IMR-90 (cell line): ENCODE measurements at regions not wholly inside any gene's neighbourhood (a gene's known extent, or its start where the extent isn't known, plus 50 kb on each side); places are given as distances from the start of the nearest gene placed in this dataset.

Experiments
- ATAC-seq: fragments of 200-7000 bp; cut with Tn5 transposase; 2 replicates; pipeline ENCODE4 v1.9.1; 2020; ENCODE audit warnings: low read depth, mild to moderate bottlenecking, moderate library complexity
- BruUV-seq: library from RNA; stranded (reverse); fragments of 400-500 nt; replicated peaks from 2 replicates; lab custom pipeline; 2021; lab: Mats Ljungman, UMichigan
- CTCF ChIA-PET: fragments of 300-600 bp; formaldehyde crosslinking; extraction: SDS; loops from one replicate; lab custom pipeline; 2021; ENCODE audit warnings: antibody characterized with exemption; lab: Yijun Ruan, JAX
- POLR2A ChIA-PET: fragments of 300-600 bp; sonication (Branson Sonifier 250); formaldehyde crosslinking; loops from one replicate; lab custom pipeline; 2022; ENCODE audit warnings: antibody characterized with exemption; ENCODE audit not compliant: unreplicated experiment; lab: Charles Lee
- DNase-seq: peaks from one replicate; pipeline ENCODE4 v3.0.0; 2013
- H2AFZ ChIP-seq: replicated peaks from 2 replicates; pipeline ENCODE3; 2013; ENCODE audit warnings: low read length, mild to moderate bottlenecking; ENCODE audit not compliant: poor library complexity
- H2AK5ac ChIP-seq: 2 replicates; pipeline ENCODE4 v1.6.1; 2013; ENCODE audit warnings: low read depth, low read length, inconsistent platforms
- H2AK9ac ChIP-seq: replicated peaks from 2 replicates; pipeline ENCODE3; 2013; ENCODE audit warnings: mild to moderate bottlenecking, low read depth, low read length, moderate library complexity; ENCODE audit not compliant: poor library complexity
- H2BK120ac ChIP-seq: 2 replicates; pipeline ENCODE4 v1.6.1; 2013; ENCODE audit warnings: low read depth, low read length, inconsistent platforms
- H2BK15ac ChIP-seq: 3 replicates; pipeline ENCODE4 v1.6.1; 2013; ENCODE audit warnings: low read depth, low read length, inconsistent platforms
- H2BK20ac ChIP-seq: 2 replicates; pipeline ENCODE4 v1.6.1; 2013; ENCODE audit warnings: low read depth, mild to moderate bottlenecking, inconsistent platforms, low read length, moderate library complexity
- H2BK5ac ChIP-seq: 2 replicates; pipeline ENCODE4 v1.6.1; 2013; ENCODE audit warnings: mild to moderate bottlenecking, low read depth, low read length, inconsistent platforms; ENCODE audit not compliant: poor library complexity, severe bottlenecking
- H3K14ac ChIP-seq: replicated peaks from 2 replicates; pipeline ENCODE4 v1.6.1; 2013; ENCODE audit warnings: low read depth, low read length, inconsistent platforms
- H3K18ac ChIP-seq: 2 replicates; pipeline ENCODE4 v1.6.1; 2013; ENCODE audit warnings: low read depth, low read length, control low read depth
- H3K23ac ChIP-seq: 2 replicates; pipeline ENCODE4 v1.6.1; 2013; ENCODE audit warnings: low read depth, low read length, inconsistent platforms
- H3K27ac ChIP-seq: 2 replicates; pipeline ENCODE4 v1.5.1; 2013; ENCODE audit warnings: mild to moderate bottlenecking, control low read depth, low read length; ENCODE audit not compliant: insufficient read depth
- H3K27me3 ChIP-seq: 2 replicates; pipeline ENCODE4 v1.6.1; 2013; ENCODE audit warnings: low read length; ENCODE audit not compliant: control insufficient read depth, insufficient read depth
- H3K36me3 ChIP-seq: 2 replicates; pipeline ENCODE4 v1.6.1; 2013; ENCODE audit warnings: low read length, mixed read lengths; ENCODE audit not compliant: control insufficient read depth, insufficient read depth
- H3K4ac ChIP-seq: 2 replicates; pipeline ENCODE4 v1.6.1; 2013; ENCODE audit warnings: low read depth, low read length, inconsistent platforms
- H3K4me1 ChIP-seq: 2 replicates; pipeline ENCODE4 v1.6.1; 2013; ENCODE audit warnings: low read length, mixed read lengths; ENCODE audit not compliant: control insufficient read depth, insufficient read depth
- H3K4me2 ChIP-seq: 2 replicates; pipeline ENCODE4 v1.6.1; 2013; ENCODE audit warnings: low read depth, mild to moderate bottlenecking, control low read depth, low read length, moderate library complexity
- H3K4me3 ChIP-seq: 2 replicates; pipeline ENCODE4 v1.5.1; 2013; ENCODE audit warnings: low read depth, mild to moderate bottlenecking, control low read depth, low read length, moderate library complexity; ENCODE audit not compliant: insufficient read depth
- H3K56ac ChIP-seq: 2 replicates; pipeline ENCODE4 v1.6.1; 2013; ENCODE audit warnings: low read length, inconsistent platforms; ENCODE audit not compliant: insufficient read depth; ENCODE audit errors: extremely low read depth
- H3K79me1 ChIP-seq, 2 experiments: 2 replicates each; pipeline ENCODE4 v1.6.1; 2013; ENCODE audit warnings: low read length in 2 of 2, inconsistent platforms in 1 of 2, low read depth in 1 of 2
- H3K9ac ChIP-seq: 2 replicates; pipeline ENCODE4 v1.6.1; 2013; ENCODE audit warnings: low read depth, low read length, control low read depth
- H3K9me1 ChIP-seq: 2 replicates; pipeline ENCODE4 v1.6.1; 2013; ENCODE audit warnings: low read length, inconsistent platforms; ENCODE audit not compliant: insufficient read depth
- H3K9me3 ChIP-seq: 2 replicates; pipeline ENCODE4 v1.6.1; 2013; ENCODE audit warnings: low read length; ENCODE audit not compliant: control insufficient read depth, insufficient read depth
- H4K20me1 ChIP-seq: 2 replicates; pipeline ENCODE4 v1.6.1; 2013; ENCODE audit warnings: low read length, inconsistent platforms; ENCODE audit not compliant: insufficient read depth
- H4K5ac ChIP-seq: 2 replicates; pipeline ENCODE4 v1.6.1; 2013; ENCODE audit warnings: mild to moderate bottlenecking, low read depth, low read length, control low read depth
- H4K8ac ChIP-seq, 2 experiments: 2 replicates each; pipeline ENCODE4 v1.6.1; 2013; ENCODE audit warnings: low read depth in 2 of 2, low read length in 2 of 2, control low read depth in 1 of 2, inconsistent platforms in 1 of 2
- H4K91ac ChIP-seq: 2 replicates; pipeline ENCODE4 v1.6.1; 2013; ENCODE audit warnings: low read depth, low read length, inconsistent platforms; ENCODE audit not compliant: insufficient read depth
- BHLHE40 ChIP-seq: fragments of 150-350 bp; IDR thresholded peaks from 2 replicates; pipeline ENCODE4 v1.6.1; 2016; ENCODE audit warnings: mild to moderate bottlenecking, low read depth, low read length
- CEBPB ChIP-seq: IDR thresholded peaks from 2 replicates; pipeline ENCODE4 v1.6.1; 2012; ENCODE audit warnings: low read depth, low read length, improper control_type of control experiment
- CHD1 ChIP-seq: IDR thresholded peaks from 2 replicates; pipeline ENCODE4 v1.6.1; 2012; ENCODE audit warnings: low read depth, low read length, improper control_type of control experiment
- CTCF ChIP-seq: conservative IDR thresholded peaks from 2 replicates; pipeline ENCODE4 v1.5.1; 2012; ENCODE audit warnings: mild to moderate bottlenecking, low read depth, low read length, improper control_type of control experiment
- ELK1 ChIP-seq: fragments of 150-350 bp; IDR thresholded peaks from 2 replicates; pipeline ENCODE4 v1.6.1; 2016; ENCODE audit warnings: low read depth, mild to moderate bottlenecking, low read length, moderate library complexity, borderline replicate concordance
- FOS ChIP-seq: fragments of 150-350 bp; IDR thresholded peaks from 2 replicates; pipeline ENCODE4 v1.6.1; 2016; ENCODE audit warnings: low read depth, low read length
- MAFK ChIP-seq: IDR thresholded peaks from 2 replicates; pipeline ENCODE4 v1.6.1; 2012; ENCODE audit warnings: low read depth, low read length, improper control_type of control experiment
- MAZ ChIP-seq: IDR thresholded peaks from 2 replicates; pipeline ENCODE4 v1.6.1; 2012; ENCODE audit warnings: low read depth, mild to moderate bottlenecking, low read length, improper control_type of control experiment, moderate library complexity, borderline replicate concordance
- MXI1 ChIP-seq: IDR thresholded peaks from 2 replicates; pipeline ENCODE4 v1.6.1; 2012; ENCODE audit warnings: low read depth, mild to moderate bottlenecking, low read length, moderate library complexity, borderline replicate concordance
- NFE2L2 ChIP-seq: fragments of 150-350 bp; IDR thresholded peaks from 2 replicates; pipeline ENCODE4 v1.6.1; 2016; ENCODE audit warnings: low read depth, mild to moderate bottlenecking, low read length
- POLR2A ChIP-seq: IDR thresholded peaks from 2 replicates; pipeline ENCODE4 v1.6.1; 2012; ENCODE audit warnings: mild to moderate bottlenecking, low read depth, low read length
- RAD21 ChIP-seq: IDR thresholded peaks from 2 replicates; pipeline ENCODE4 v1.6.1; 2012; ENCODE audit warnings: low read length, improper control_type of control experiment
- RCOR1 ChIP-seq: IDR thresholded peaks from 2 replicates; pipeline ENCODE4 v1.6.1; 2012; ENCODE audit warnings: mild to moderate bottlenecking, low read length, improper control_type of control experiment; ENCODE audit not compliant: insufficient replicate concordance
- RFX5 ChIP-seq: IDR thresholded peaks from 2 replicates; pipeline ENCODE4 v1.8.0; 2012; ENCODE audit warnings: low read depth, mild to moderate bottlenecking, low read length, moderate library complexity
- SMC3 ChIP-seq: fragments of 150-350 bp; IDR thresholded peaks from 2 replicates; pipeline ENCODE4 v1.6.1; 2016; ENCODE audit warnings: low read depth, mild to moderate bottlenecking, antibody characterized with exemption, low read length, moderate library complexity
- USF2 ChIP-seq: fragments of 150-350 bp; IDR thresholded peaks from 2 replicates; pipeline ENCODE4 v1.6.1; 2017; ENCODE audit warnings: mild to moderate bottlenecking, antibody characterized with exemption, low read length, low read depth
- WGBS, 2 experiments: methylation state at CpG; one replicate each; pipeline versions ENCODE4 v1.1.5 to v1.1.7; 2013; ENCODE audit warnings: missing lambda C conversion rate in 2 of 2; ENCODE audit not compliant: insufficient read length in 1 of 2; ENCODE audit errors: extremely low coverage in 2 of 2; 5-methylcytosine and 5-hydroxymethylcytosine counted together
- dilution Hi-C: fragments of 300-500 bp; cut with HindIII; formaldehyde crosslinking; loops from one replicate; pipeline ENCODE4 v1.14.3; 2018; ENCODE audit warnings: low sequenced_read_pairs; ENCODE audit not compliant: unreplicated experiment
- in situ Hi-C: fragments of 300-500 bp; cut with MboI; formaldehyde crosslinking; loops from 3 replicates; pipeline ENCODE4 v1.14.3; 2019; ENCODE audit warnings: low sequenced_read_pairs, inconsistent platforms, mixed read lengths
- intact Hi-C: fragments of 100-400 bp; cut with micrococcal nuclease; formaldehyde crosslinking; loops from 2 replicates; pipeline ENCODE4 v1.10.0; 2022

GRCh38 chr5:38789134-38789533 is 56.7 kb upstream of the OSMR start:
- Histone ChIP-seq H3K9me3 (peaks cover 4% of the 10 kb centered on the region), H3K4me3 (no peak overlapping the region), H3K79me1 (no peaks in the 10 kb centered on the region), H3K4me2 (no peak overlapping the region), H4K91ac (no peak overlapping the region), H4K8ac (no peak overlapping the region), H3K56ac (no peak overlapping the region), H3K27ac (no peak overlapping the region), H4K20me1 (no peaks in the 10 kb centered on the region), H3K9me1 (no peaks in the 10 kb centered on the region), H2AFZ (no peak overlapping the region), H2AK9ac (no peak overlapping the region), H2BK20ac (no peak overlapping the region), H3K18ac (no peak overlapping the region), H3K36me3 (no peaks in the 10 kb centered on the region), H3K4ac (no peak overlapping the region), H4K5ac (no peak overlapping the region), H3K23ac (no peak overlapping the region), H3K27me3 (peaks cover 4% of the 10 kb centered on the region; the same call in 1 of the 2 replicates), H2BK120ac (no peak overlapping the region), H2BK15ac (no peak overlapping the region), H3K9ac (no peak overlapping the region), H3K4me1 (peaks cover 4% of the 10 kb centered on the region; the same call in 1 of the 2 replicates), H2AK5ac (no peak overlapping the region), H3K14ac (no peak overlapping the region), H2BK5ac (no peak overlapping the region)
- DNase-seq (peak; percentile 26), ATAC-seq (no peak)
- dilution Hi-C loops (no loop called here), intact Hi-C loops (no loop called here), in situ Hi-C loops (no loop called here)
- WGBS, 2 experiments, result no CpG with 5 or more reads among the region's 2 CpGs
- CTCF ChIA-PET, result no interaction called here
- POLR2A ChIA-PET, result no interaction called here
- TF ChIP-seq CTCF (no peak), RCOR1 (no peak), ELK1 (no peak), BHLHE40 (no peak), USF2 (no peak), RAD21 (no peak), RFX5 (no peak), FOS (no peak), CEBPB (no peak), CHD1 (no peak), MAZ (no peak), MXI1 (no peak), SMC3 (no peak), MAFK (no peak), POLR2A (no peak), NFE2L2 (no peak)
- no TSS peak for BruUV-seq
